Inferior parietal cortex (tissue), 1 donor: ENCODE measurements at regions not wholly inside any gene's neighbourhood (a gene's known extent, or its start where the extent isn't known, plus 50 kb on each side); places are given as distances from the start of the nearest gene placed in this dataset.

Experiments
- DNase-seq: peaks from one replicate; pipeline ENCODE4 v3.0.0-alpha.2; 2016; ENCODE audit errors: extremely low spot score

DNA sequence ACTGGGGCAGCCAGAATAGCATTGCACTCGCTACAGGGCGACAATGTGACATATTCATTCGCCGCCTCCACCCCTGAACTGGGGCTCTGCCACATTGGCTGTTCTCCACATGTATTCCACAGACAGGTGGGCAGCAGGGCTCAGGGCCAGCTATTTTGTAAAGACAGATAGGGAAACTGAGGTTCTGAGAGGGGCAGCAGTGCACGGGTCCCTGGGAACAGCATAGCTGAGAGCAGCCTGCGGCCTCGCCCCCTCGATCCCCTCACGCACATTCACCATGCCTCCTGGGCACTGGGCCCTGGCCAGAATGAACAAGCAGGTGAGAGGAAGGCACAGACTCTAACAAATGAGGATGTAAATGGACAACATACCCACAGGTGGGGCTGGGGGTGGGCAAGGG lies 75.0 kb upstream of the SPATA12 start:
- DNase-seq, result no peak

DNA sequence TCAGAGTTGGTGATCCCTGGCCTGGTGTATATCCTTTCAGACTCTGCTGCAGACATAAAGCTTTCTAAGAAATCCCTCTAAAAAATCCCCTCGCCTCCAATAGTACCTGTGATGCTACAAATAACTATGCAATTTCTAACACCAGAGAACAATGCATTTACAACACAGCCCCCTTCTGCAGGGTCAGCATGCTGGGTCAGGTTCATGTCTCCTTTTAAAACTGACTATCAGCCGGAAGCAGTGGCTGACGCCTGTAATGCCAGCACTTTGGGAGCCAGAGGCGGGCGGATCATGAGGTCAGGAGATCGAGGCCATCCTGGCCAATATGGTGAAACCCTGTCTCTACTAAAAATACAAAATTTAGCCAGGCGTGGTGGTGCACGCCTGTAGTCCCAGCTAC lies 77.0 kb upstream of the SPATA12 start:
- no peak for DNase-seq

DNA sequence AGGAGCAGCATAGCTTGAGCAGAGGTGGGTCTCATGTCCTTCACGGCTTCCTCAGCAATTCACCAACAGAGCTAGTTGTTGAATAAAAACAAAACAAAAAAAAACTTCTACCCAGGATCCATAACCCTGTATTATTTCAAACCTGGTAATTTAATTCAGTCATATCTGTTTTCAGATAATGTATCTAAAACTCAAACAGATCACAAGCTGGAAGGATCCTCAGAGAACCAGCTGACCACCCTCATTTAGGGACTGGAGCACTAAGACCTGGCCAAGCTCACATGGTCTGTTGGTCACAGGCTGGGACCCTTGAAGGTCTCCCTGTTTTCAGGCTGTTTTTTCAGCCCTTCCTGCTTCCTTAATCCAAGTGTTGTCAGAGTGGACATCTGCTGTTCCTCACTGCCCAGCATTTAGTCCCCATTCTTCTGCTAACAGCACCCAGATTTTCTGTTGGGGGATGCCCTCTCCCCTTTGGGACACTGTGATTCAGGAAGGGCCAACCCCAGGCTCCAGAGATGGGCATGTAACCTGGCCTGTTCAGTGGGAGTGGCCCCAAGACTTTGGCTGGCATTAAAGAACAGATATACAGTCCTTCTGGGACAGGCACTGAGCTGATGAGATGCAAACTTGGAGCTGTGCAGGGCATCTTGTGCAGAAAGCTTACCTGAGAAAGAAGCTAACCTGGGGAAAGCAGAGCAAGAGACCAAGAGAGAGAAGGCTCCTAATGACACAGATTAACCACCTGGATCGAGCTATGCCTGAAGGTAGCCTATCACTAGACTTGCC lies 78.8 kb upstream of the SPATA12 start:
- DNase-seq, result no peak

DNA sequence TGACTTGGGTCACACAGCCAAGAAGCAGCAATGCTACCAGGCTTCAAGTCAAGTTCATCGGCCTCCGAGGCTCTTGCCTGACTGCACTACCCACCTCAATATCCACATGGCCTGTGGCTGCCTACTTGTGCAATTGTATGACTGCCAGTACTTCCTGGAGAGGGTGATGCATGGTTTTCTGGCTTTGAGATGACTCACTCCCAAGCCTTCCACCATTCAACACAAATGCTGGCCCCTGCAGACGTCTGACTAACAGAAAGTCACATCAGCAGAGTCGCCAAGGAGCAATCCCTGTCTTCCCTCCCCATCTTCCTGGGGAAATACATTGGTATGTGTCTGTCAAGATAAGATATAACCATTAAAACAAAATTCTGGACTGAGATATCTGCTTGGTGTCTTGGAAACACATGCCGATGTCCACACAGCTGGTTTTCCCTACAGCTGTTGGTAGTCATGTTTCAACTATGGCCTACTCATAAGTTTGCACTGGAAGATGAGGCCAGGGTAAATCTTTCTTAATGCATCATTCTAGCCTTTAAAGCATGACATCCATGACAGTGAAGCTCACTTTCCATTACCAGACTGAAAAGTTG lies 79.6 kb upstream of the SPATA12 start:
- DNase-seq, result no peak

DNA sequence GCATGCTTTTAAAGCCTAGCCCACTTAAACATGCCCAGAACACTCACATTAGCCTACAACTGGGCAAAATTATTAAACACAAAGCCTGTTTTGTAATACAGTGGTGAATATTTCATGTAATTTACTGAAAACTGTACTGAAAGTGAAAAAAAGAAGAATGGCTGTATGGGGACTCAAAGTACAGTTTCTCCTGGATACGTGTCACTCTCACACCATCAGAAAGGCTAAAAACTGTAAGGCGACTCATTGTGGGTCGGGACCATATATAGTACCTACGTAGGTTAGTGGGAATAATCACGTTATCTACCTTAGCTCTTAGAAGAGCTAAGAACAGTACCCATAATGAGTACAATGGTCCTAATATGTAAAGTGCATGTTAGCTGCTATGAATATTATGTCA lies 80.2 kb upstream of the SPATA12 start:
- DNase-seq, result no peak

DNA sequence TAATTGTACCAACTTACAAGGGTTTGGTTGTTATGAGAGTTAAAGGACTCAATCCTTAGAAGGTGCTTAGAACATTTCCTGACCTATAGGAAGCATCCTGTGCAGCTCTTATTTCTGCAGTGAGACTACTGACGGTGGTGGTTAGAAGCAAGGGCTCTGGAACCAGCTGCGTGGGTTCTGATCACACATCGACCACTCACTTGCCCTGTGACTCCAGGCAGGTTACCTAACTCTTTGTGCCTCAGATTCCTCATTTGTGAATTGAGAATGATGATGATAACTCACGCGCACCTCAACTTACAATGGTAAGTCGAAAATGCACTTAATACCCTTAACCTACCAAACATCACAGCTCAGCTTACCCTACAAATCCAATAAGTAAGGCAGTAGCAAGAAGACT lies 80.7 kb upstream of the SPATA12 start:
- no peak for DNase-seq

DNA sequence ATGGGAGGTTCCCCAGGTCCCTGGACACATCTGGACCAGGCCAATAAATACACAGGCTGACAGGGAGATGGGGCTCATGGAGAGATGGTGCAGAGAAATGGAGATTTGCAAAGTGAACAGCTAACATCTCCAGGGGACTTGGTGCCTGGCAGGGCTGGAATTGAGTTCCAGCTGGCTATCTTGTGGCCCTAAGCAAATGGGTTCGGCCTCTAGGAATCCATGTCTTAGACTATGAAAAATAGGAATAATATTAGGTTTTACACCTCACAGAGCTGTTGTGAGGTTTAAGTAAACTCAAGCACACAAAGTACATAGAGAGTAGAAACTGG lies 82.9 kb upstream of the SPATA12 start:
- no peak for DNase-seq

DNA sequence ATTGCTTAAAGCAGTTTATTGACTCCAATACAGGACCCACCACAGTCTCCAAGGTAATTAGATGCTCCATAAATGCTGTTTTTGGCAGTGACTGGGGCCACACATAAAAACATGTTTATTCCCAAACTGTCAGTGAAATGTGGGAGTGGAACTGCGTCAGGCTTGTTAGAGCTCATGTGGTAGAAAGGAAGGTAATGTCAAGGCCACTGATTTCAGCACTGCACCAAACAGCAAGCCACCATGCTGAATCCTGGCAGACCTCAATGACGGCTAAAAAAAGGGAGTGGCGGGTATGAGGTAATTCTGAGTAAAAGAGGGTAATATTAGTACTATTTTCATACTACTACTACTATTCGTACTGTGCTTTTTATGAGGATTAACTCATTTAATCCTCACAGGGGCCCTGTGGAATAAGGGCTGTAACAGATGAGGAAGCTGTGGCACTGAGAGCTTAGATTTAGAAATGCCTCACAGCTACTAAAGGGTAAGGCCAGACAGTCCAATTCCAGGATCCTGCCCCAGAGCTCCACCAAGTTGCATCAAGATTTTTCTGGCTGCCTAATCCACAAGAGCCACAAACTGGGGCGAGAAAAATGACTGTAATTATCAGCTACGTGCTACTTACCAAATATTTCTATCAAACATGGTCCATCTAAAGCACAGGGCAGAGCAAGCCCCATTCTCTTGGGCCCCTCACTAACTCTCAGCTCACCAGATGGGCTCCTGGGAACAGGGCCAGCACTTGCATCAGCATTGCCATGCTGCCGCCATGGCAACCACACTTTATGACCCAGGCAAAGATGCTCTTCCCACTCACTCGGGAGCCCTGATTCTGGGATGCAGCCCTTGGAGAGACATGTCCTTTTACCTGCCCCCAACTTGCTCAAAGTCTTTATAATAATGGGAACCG lies 83.6 kb upstream of the SPATA12 start:
- no peak for DNase-seq

DNA sequence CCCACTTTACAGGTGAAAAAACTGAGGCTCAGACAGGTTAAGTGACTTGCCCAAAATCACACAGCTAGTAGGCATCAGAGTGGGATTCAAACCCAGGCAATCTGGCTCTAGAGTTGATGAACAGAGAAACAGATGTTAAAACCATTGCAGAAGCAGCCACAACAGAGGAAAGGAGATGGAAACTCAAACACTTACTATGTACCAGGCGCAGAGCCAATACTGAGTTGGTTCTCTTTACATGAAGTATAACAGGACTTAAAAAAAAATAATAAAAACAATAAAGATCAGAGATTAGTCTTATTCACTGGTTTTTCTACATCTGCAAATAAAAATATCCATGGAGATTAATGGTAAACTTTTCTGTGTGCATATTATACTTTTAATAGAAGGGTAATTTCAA lies 84.9 kb upstream of the SPATA12 start:
- DNase-seq, result no peak

DNA sequence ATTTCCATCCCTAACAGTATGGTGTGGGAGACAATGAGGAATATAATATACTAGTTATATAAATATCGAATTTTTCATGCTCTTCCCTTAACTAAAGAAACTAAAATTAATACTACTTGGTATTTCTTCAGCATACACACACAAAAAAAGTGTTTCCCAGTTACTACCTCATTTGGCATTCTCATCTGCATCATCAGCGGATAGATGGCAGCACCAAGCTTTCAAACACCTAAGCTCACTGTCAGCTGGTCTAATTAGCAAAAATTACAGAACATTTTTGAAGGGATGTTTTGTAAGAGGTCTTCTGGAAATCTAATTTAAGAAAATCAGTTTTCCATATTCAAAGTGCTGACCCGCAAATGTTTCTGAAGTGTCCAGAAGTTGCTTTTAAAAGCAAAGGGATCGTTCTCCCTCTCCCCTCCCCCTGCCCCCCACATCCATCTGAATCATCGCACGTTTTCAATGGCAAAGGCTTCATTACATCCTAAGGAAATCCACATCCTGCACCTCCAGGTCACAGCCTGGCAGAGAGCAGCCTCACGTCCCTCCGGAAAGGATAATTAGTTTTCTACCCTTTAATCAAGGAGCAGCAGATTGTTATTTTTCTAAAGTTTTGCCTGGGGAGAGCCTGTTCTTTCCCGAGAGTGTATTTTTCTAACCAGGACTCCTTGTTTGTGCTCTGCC lies 86.1 kb upstream of the SPATA12 start:
- no peak for DNase-seq

DNA sequence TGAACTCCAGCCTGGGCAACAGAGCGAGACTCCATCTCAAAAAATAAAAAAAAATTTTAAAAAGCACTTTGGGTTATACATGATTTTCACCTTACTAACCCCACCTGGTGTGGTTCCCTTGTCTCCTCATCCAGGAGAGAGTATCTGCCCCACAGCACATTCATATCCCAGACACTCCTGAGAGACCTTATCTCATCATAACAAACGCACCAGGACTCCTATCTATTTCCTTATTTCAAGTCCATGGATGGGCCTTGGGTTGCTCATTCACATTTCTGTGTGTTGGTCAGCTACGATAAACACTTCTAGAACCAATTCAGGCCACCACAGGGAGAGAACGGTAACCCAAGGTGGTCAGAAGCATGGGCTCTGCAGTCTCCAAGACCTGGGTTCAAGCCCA lies 88.6 kb upstream of the SPATA12 start:
- DNase-seq, result no peak

DNA sequence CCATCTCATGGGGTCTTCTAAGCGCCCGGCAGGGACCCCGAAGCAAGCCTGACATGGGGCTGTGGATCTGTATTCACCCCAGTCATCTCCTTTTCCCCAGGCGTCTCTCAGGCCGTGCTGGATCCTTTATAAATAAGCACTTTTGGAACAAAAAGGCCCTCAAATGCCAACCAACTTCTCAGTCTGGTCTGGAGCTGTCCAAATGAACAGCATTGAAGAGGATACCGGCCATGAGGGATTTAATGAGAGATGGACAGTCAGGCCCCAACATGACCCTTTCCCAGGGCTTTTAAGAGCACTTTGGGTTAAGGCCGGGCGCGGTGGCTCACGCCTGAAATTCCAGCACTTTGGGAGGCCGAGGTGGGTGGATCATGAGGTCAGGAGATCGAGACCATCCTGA lies 89.2 kb upstream of the SPATA12 start:
- DNase-seq, result no peak

DNA sequence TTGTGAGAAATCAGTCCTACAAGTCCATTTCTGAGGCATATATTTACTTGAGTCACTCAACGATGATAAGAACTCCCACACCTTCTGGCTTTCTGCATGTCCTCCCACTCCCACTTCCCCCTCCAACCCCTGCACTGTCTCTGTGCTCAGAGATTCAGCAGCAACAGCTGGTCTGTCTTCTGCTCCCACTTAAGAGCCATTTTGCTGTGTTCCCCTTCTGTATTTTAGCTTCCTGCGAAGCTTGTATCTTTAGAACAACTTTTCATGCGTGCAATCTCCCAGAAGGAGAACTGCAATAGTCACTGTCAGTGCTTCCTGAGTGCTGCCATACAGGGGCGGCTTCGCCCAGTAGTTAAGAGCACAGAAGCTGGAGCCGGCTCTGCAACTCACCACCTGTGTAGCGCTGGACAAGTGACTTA lies 90.0 kb upstream of the SPATA12 start:
- DNase-seq, result no peak

DNA sequence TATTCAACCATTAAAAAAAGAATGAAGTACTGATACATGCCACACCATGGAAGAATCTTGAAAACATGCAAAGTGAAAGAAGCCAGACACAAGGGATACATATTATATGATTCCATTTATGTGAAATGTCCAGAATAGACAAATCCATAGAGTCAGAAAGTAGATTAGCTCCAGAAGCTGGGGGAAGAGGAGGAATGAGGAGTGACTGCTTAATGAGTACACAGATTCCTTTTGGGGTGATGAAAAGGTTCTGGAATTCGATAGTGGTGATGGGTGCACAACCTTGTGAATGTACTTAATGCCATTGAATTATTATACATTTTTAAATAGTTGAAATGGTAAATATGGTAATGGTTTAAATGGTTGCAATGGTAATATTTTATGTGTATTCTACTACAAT lies 90.6 kb upstream of the SPATA12 start:
- no peak for DNase-seq

DNA sequence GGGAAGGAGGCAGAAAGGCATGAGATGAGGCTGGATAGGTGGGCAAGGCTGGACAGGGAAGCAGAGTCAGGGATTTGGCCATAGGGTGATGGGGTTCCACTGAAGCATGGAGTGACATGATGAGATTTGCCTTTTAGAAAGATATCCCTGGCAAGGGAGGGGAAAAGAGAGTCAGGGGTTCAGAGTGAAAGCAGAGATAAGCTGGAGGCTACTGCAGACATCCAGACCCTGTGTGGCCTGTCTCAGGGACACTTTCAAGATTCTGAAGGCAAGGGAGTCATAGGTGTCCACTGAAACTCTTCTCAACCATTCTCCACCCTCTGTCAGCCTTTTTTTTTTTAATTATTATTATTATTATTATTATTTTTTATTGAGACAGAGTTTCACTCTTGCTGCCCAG lies 94.0 kb upstream of the SPATA12 start:
- DNase-seq, result no peak

DNA sequence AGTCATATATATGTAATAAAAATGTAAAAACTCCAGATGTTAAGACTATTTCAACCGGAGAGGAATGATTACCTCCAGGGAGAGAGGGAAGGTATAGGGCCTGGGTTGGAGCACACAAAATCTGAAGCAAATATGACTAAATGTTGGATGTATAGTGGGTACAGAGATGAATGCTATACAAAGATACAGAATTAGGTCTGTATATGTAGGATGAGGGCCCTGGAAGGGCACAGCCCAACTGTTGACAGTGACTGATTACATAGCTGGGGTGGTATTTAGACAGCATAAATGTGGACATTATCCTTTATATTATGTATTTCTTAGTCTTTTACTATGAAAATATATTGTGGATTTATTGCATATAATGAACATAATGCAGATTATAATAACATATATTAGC lies 94.4 kb upstream of the SPATA12 start:
- DNase-seq, result no peak

DNA sequence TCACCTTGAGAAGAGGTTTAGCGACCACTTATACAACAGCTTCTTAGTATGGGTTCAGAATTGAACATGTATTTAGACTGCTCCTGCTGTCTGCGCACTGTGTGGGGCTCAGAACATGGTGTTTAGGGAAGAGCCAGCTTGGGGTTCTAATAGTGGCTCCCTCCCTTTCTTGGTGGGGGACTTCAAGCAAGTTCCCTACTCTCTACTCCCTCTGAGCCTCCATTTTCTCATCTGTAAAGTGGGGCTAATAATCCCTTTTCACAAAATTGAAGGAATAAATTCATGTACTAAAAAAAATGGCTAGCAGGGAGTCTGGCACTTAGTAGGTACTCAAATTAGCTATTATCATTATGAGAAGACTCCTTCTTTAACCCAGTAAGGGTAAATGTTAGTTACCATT lies 97.5 kb upstream of the SPATA12 start:
- DNase-seq, result no peak

DNA sequence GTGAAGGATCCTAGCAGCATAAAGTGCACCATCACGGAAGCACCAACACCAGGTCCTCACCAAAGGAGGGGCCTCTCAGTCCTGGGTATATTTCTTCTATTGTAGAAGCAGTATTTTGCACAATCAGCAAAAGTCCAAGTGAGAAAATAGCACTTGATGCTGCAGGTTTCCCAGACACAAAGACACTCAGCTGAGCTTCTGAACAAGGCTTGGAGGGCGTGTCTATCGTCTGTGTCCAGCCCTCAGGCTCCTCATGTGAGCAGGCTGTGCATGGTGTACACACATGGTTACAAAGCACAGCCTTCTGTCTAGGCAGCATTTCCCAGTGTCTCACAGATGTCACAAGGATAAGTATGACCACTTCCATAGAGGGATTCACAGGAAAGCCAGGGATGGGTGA lies 98.3 kb upstream of the SPATA12 start:
- no peak for DNase-seq

DNA sequence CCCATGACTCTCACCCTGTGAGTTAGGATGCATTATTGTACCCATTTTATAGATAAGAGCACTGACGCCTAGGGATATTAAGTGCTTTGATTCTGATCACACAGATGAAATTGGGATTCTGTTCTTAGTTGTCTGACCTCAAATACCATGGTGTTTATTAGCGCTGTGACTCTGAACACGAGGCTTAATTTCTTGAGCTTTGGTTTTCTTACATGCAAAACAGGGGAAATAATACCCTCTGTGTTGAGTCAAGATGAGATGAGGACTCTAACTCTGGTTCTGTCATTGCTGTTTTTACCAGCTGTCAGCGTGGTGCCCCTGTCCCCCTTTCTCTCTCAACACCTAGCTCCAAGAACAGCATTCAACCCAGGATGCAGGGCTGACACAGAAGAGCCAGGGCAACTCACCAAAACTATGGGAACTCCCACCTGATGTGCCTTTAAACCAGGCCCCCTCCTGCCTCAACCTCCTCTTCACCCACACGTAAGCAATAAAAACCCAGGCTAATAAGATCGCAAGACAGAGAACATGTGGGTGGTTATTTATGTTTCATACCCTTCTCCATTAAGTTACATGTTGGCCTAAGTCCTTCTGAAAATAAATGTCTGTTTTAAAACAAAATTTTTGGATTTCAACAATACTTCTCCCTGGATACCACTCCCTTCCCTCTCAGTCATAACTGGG lies 100.1 kb upstream of the SPATA12 start:
- no peak for DNase-seq

DNA sequence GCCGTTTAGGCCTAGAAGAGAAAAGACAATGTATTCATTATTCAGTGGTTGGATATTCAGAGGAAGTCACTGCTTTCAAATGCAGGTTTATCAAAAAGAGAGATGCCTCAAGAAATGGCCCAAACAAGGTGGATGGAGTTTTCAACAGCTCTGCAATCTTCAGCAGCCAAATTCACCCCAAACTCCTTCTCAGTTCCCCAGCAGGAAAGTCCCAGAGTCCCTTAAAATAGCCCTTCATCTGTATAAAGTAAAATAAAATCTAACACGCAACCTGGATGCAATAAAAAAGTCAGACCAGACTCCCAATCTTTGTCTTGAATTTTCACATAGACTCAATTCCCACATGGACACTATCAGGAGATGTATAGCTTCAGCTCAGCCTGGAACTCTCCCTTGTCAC lies 101.6 kb upstream of the SPATA12 start:
- DNase-seq, result no peak

DNA sequence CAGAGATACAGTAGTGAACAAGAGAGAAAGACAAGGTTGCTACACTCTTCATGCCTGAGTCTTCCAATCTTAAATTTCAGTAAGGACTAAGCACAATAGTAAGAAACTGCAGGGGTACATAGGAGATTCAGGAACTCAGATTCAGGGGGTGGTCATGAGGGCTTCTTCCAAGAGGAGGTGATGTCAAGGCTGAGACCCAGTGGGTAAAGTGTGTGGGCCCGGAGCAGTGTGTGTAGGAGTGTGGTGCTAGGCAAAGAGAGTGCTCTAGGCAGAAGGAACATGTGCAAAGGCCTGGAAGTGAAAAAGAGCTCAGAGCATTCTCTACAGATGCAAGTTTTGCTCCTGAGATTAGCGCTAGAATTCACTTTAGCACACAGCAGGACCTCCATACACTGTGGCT lies 102.9 kb upstream of the SPATA12 start:
- no peak for DNase-seq

DNA sequence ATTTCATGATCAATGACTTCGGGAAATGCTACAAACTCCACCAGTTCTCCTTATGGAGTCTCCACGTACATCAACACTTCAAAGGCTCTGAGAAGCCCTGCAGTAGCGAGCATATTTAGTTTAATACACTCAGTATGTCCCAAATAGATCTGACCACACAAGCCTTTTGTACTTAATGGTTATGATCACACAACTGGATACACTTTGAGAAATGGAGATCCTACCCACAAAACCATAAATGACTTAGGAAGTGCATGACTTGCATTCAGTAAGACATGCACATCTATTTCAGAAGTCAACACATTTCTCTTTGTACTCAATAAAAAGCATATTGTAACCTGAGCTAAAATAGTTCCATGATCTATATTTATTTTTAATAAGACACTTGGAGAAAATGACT lies 103.6 kb upstream of the SPATA12 start:
- DNase-seq, result no peak
